Sigmoid colon (tissue), 4 donors: ENCODE measurements at regions not wholly inside any gene's neighbourhood (a gene's known extent, or its start where the extent isn't known, plus 50 kb on each side); places are given as distances from the start of the nearest gene placed in this dataset.

Experiments
- POLR2A ChIP-seq, 2 donors: fragments of 450-650 bp; IDR thresholded peaks; one replicate each; pipeline ENCODE4 v1.6.1; 2016; ENCODE audit warnings: antibody characterized with exemption in 2 of 2, mild to moderate bottlenecking in 2 of 2, moderate library complexity in 2 of 2
- POLR2AphosphoS5 ChIP-seq, 4 donors: sonication (generic); formaldehyde crosslinking; IDR thresholded peaks; one replicate each; pipeline ENCODE4 v1.6.1; 2017; ENCODE audit warnings: antibody characterized with exemption in 4 of 4
- TF ChIP-seq, protein P1 (sequence below), 4 experiments: fragments of 450-650 bp in 3 of 4; fragments of 200-600 bp in 1 of 4; IDR thresholded peaks; one replicate each; pipeline ENCODE4 v1.5.1; 2016 to 2019; ENCODE audit warnings: antibody characterized with exemption in 4 of 4, mild to moderate bottlenecking in 3 of 4, moderate library complexity in 2 of 4

DNA sequence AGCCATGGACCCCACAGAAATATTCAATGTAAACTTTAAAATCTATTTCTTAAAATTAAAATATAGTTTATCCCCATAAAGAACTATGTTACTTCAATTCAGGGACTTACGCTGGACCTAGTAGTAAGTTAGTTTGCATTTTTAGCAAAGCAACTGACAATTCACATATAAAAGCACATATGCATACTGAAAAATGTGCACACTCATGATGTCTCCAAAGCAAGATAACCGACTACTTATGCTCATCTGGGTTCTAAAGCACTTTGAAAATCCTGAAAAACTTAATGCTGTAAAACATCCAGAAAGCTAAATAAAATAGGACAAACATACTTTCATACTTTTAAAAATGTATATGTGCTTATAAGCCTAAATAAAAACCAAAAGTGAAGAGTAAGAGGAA lies 264.4 kb upstream of the GAS1 start:
- TF ChIP-seq, protein P1, sequence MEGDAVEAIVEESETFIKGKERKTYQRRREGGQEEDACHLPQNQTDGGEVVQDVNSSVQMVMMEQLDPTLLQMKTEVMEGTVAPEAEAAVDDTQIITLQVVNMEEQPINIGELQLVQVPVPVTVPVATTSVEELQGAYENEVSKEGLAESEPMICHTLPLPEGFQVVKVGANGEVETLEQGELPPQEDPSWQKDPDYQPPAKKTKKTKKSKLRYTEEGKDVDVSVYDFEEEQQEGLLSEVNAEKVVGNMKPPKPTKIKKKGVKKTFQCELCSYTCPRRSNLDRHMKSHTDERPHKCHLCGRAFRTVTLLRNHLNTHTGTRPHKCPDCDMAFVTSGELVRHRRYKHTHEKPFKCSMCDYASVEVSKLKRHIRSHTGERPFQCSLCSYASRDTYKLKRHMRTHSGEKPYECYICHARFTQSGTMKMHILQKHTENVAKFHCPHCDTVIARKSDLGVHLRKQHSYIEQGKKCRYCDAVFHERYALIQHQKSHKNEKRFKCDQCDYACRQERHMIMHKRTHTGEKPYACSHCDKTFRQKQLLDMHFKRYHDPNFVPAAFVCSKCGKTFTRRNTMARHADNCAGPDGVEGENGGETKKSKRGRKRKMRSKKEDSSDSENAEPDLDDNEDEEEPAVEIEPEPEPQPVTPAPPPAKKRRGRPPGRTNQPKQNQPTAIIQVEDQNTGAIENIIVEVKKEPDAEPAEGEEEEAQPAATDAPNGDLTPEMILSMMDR (IDR thresholded peaks at IDR 0.05), result no peak
- TF ChIP-seq POLR2A (IDR thresholded peaks at IDR 0.05), result no peak
- TF ChIP-seq POLR2AphosphoS5 (IDR thresholded peaks at IDR 0.05), result no peak
